HAP-1 (cell line): ENCODE measurements at regions not wholly inside any gene's neighbourhood (a gene's known extent, or its start where the extent isn't known, plus 50 kb on each side); places are given as distances from the start of the nearest gene placed in this dataset.

Source experiments
- DNase-seq, 2 experiments: peaks; one replicate each; pipeline ENCODE4 v3.0.0-alpha.2; 2016 to 2020; ENCODE audit warnings: low spot score in 2 of 2
- H3K27me3 ChIP-seq: fragments of 250-450 bp; sonication (Bioruptor Pico); 2 replicates; pipeline ENCODE4 v1.5.1; 2020; ENCODE audit warnings: low read depth, mild to moderate bottlenecking, moderate library complexity
- H3K36me3 ChIP-seq: fragments of 250-450 bp; sonication (Bioruptor Pico); replicated peaks from 2 replicates; pipeline ENCODE4 v1.5.1; 2020; ENCODE audit warnings: mild to moderate bottlenecking
- H3K4me1 ChIP-seq: fragments of 250-450 bp; sonication (Bioruptor Pico); 2 replicates; pipeline ENCODE4 v1.5.1; 2020; ENCODE audit warnings: mild to moderate bottlenecking
- H3K4me3 ChIP-seq: fragments of 250-450 bp; sonication (Bioruptor Pico); 2 replicates; pipeline ENCODE4 v1.5.1; 2020; ENCODE audit warnings: mild to moderate bottlenecking, moderate library complexity
- H3K9me3 ChIP-seq: fragments of 250-450 bp; sonication (Bioruptor Pico); 2 replicates; pipeline ENCODE4 v1.5.1; 2020; ENCODE audit warnings: mild to moderate bottlenecking, moderate library complexity
- in situ Hi-C: fragments of 300-500 bp; cut with MboI; formaldehyde crosslinking; loops from 3 replicates; pipeline ENCODE4 v1.14.3; 2020; ENCODE audit warnings: low sequenced_read_pairs, inconsistent platforms, mixed read lengths

GRCh38 chr4:178899084-178899483, 1456.8 kb upstream of the AGA start:
- no peaks in the 10 kb centered on the region for H3K9me3 ChIP-seq
- H3K36me3 ChIP-seq: no peaks in the 10 kb centered on the region
- H3K4me3 ChIP-seq: no peak overlapping the region
- no peaks in the 10 kb centered on the region for H3K4me1 ChIP-seq
- no peak for DNase-seq
- H3K27me3 ChIP-seq: no peaks in the 10 kb centered on the region
- in situ Hi-C loops: no loop called here

- H3K4me3 ChIP-seq: no peak overlapping the region
- H3K36me3 ChIP-seq: no peaks in the 10 kb centered on the region
- no peak for DNase-seq
- H3K4me1 ChIP-seq: no peaks in the 10 kb centered on the region
- in situ Hi-C loops: no loop called here
- H3K27me3 ChIP-seq: 0 out of 2 replicates have a peak, but pooled peaks cover 2% of the 10 kb centered on the region
- no peaks in the 10 kb centered on the region for H3K9me3 ChIP-seq
Observed at GRCh38 chr4:178917756-178918155, 1475.5 kb upstream of the AGA start.

GRCh38 chr4:178937130-178937529, 1494.9 kb upstream of the AGA start:
- no peaks in the 10 kb centered on the region for H3K9me3 ChIP-seq
- no peak overlapping the region for H3K4me3 ChIP-seq
- in situ Hi-C loops: no loop called here
- no peaks in the 10 kb centered on the region for H3K36me3 ChIP-seq
- H3K4me1 ChIP-seq: no peaks in the 10 kb centered on the region
- no peak for DNase-seq
- H3K27me3 ChIP-seq: no peaks in the 10 kb centered on the region

GRCh38 chr4:178941975-178942374, 1499.7 kb upstream of the AGA start:
- Histone ChIP-seq H3K9me3 (no peaks in the 10 kb centered on the region), H3K4me1 (no peaks in the 10 kb centered on the region), H3K27me3 (no peaks in the 10 kb centered on the region), H3K36me3 (no peaks in the 10 kb centered on the region), H3K4me3 (no peak overlapping the region)
- in situ Hi-C loops: no loop called here
- no peak for DNase-seq

GRCh38 chr4:178953447-178954120, 1511.3 kb upstream of the AGA start:
- no peaks in the 10 kb centered on the region for H3K9me3 ChIP-seq
- H3K36me3 ChIP-seq: no peaks in the 10 kb centered on the region
- in situ Hi-C loops: no loop called here
- H3K27me3 ChIP-seq: no peaks in the 10 kb centered on the region
- no peak for DNase-seq
- H3K4me3 ChIP-seq: no peak overlapping the region
- no peaks in the 10 kb centered on the region for H3K4me1 ChIP-seq

GRCh38 chr4:178955614-178956013, 1513.4 kb upstream of the AGA start:
- in situ Hi-C loops: no loop called here
- DNase-seq: no peak

GRCh38 chr4:178958725-178959440, 1516.6 kb upstream of the AGA start:
- no peak for DNase-seq
- Histone ChIP-seq H3K9me3 (no peaks in the 10 kb centered on the region), H3K27me3 (no peaks in the 10 kb centered on the region), H3K4me1 (no peaks in the 10 kb centered on the region; the same call in 1 of the 2 replicates), H3K36me3 (no peaks in the 10 kb centered on the region), H3K4me3 (no peak overlapping the region)
- in situ Hi-C loops: no loop called here

More at GRCh38 chr4:178955614-178956013, 1513.4 kb upstream of the AGA start:
- Histone ChIP-seq H3K9me3 (no peaks in the 10 kb centered on the region), H3K4me3 (no peak overlapping the region), H3K36me3 (no peaks in the 10 kb centered on the region), H3K27me3 (no peaks in the 10 kb centered on the region), H3K4me1 (no peaks in the 10 kb centered on the region; the same call in 1 of the 2 replicates)

GRCh38 chr4:178963446-178964045, 1521.3 kb upstream of the AGA start:
- DNase-seq: no peak
- in situ Hi-C loops: no loop called here
- Histone ChIP-seq H3K36me3 (no peaks in the 10 kb centered on the region), H3K9me3 (no peaks in the 10 kb centered on the region), H3K27me3 (no peaks in the 10 kb centered on the region), H3K4me1 (no peaks in the 10 kb centered on the region; the same call in 1 of the 2 replicates), H3K4me3 (no peak overlapping the region)

GRCh38 chr4:178966644-178967043, 1524.4 kb upstream of the AGA start:
- H3K4me1 ChIP-seq: no peaks in the 10 kb centered on the region
- no peak overlapping the region for H3K4me3 ChIP-seq
- H3K36me3 ChIP-seq: no peaks in the 10 kb centered on the region
- no peaks in the 10 kb centered on the region for H3K9me3 ChIP-seq
- in situ Hi-C loops: no loop called here
- no peak for DNase-seq
- H3K27me3 ChIP-seq: no peaks in the 10 kb centered on the region

- Histone ChIP-seq H3K36me3 (no peaks in the 10 kb centered on the region), H3K4me1 (no peaks in the 10 kb centered on the region), H3K27me3 (no peaks in the 10 kb centered on the region), H3K4me3 (no peak overlapping the region), H3K9me3 (no peaks in the 10 kb centered on the region)
- in situ Hi-C loops: no loop called here
- DNase-seq: no peak
Observed at GRCh38 chr4:178970433-178971140, 1528.3 kb upstream of the AGA start.

GRCh38 chr4:178976861-178977260, 1534.6 kb upstream of the AGA start:
- Histone ChIP-seq H3K27me3 (no peaks in the 10 kb centered on the region), H3K4me3 (no peak overlapping the region), H3K9me3 (no peaks in the 10 kb centered on the region), H3K36me3 (no peaks in the 10 kb centered on the region), H3K4me1 (no peaks in the 10 kb centered on the region)
- in situ Hi-C loops: no loop called here
- DNase-seq: no peak

- in situ Hi-C loops: no loop called here
- H3K36me3 ChIP-seq: no peaks in the 10 kb centered on the region
- DNase-seq: no peak
Observed at GRCh38 chr4:178993306-178993705, 1551.1 kb upstream of the AGA start.

GRCh38 chr4:179001918-179002317, 1559.7 kb upstream of the AGA start:
- no peaks in the 10 kb centered on the region for H3K36me3 ChIP-seq
- H3K27me3 ChIP-seq: no peaks in the 10 kb centered on the region
- in situ Hi-C loops: no loop called here
- H3K4me3 ChIP-seq: no peak overlapping the region
- DNase-seq: peak in 1 of 2 experiments; percentile 42
- peaks cover 15% of the 10 kb centered on the region for H3K4me1 ChIP-seq
- H3K9me3 ChIP-seq: no peaks in the 10 kb centered on the region

More at GRCh38 chr4:178993306-178993705, 1551.1 kb upstream of the AGA start:
- no peaks in the 10 kb centered on the region for H3K27me3 ChIP-seq
- no peaks in the 10 kb centered on the region for H3K9me3 ChIP-seq
- H3K4me1 ChIP-seq: no peaks in the 10 kb centered on the region
- no peak overlapping the region for H3K4me3 ChIP-seq
